ENCODE measurements at regions not wholly inside any gene's neighbourhood (a gene's known extent, or its start where the extent isn't known, plus 50 kb on each side); places are given as distances from the start of the nearest gene placed in this dataset.

DNA sequence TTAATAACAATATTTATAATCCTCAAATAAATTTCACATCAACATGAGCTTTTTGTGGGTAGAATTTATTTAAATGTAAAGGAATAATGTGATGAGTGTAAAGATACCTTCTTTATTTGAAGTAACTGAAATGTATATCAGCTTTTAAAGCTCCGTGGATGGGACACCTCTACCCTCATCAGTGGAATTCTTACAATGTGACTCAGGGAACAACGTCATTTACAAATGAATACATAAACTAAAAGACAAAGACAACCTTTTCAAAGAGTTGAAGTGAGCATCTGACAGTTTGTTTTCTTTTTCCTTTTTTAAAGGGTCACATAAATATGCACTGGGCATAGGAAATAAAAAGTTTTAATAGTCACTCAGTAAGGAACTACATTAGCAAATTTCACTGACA lies 1127.0 kb upstream of the CRIM1 start:
- TF ChIP-seq, protein P1, sequence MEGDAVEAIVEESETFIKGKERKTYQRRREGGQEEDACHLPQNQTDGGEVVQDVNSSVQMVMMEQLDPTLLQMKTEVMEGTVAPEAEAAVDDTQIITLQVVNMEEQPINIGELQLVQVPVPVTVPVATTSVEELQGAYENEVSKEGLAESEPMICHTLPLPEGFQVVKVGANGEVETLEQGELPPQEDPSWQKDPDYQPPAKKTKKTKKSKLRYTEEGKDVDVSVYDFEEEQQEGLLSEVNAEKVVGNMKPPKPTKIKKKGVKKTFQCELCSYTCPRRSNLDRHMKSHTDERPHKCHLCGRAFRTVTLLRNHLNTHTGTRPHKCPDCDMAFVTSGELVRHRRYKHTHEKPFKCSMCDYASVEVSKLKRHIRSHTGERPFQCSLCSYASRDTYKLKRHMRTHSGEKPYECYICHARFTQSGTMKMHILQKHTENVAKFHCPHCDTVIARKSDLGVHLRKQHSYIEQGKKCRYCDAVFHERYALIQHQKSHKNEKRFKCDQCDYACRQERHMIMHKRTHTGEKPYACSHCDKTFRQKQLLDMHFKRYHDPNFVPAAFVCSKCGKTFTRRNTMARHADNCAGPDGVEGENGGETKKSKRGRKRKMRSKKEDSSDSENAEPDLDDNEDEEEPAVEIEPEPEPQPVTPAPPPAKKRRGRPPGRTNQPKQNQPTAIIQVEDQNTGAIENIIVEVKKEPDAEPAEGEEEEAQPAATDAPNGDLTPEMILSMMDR (conservative IDR thresholded peaks at IDR 0.05; ENCODE audit: low read depth, low read length): no peak
- TF ChIP-seq EZH2 (IDR thresholded peaks at IDR 0.05; ENCODE audit: borderline replicate concordance, low read depth, low read length, poor library complexity, severe bottlenecking): no peak
